Esophagus muscularis mucosa (tissue), 3 donors: ENCODE measurements at regions not wholly inside any gene's neighbourhood (a gene's known extent, or its start where the extent isn't known, plus 50 kb on each side); places are given as distances from the start of the nearest gene placed in this dataset.

Experiments
- POLR2A ChIP-seq: fragments of 450-650 bp; IDR thresholded peaks from one replicate; pipeline ENCODE4 v1.6.1; 2017; ENCODE audit warnings: antibody characterized with exemption, moderate library complexity, mild to moderate bottlenecking, low read depth
- POLR2AphosphoS5 ChIP-seq, 2 donors: sonication (generic); formaldehyde crosslinking; IDR thresholded peaks; one replicate each; pipeline ENCODE4 v1.6.1; 2017; ENCODE audit warnings: antibody characterized with exemption in 2 of 2
- TF ChIP-seq, protein P1 (sequence below), 3 experiments: fragments of 200-600 bp in 2 of 3; fragments of 450-650 bp in 1 of 3; sonication (generic) in 2 of 3; IDR thresholded peaks; one replicate each; pipeline ENCODE4 v1.5.1; 2017 to 2019; ENCODE audit warnings: antibody characterized with exemption in 3 of 3, mild to moderate bottlenecking in 2 of 3, moderate library complexity in 1 of 3

GRCh38 chr21:41634211-41634694, 126.3 kb upstream of the TMPRSS2 start:
- TF ChIP-seq, protein P1, sequence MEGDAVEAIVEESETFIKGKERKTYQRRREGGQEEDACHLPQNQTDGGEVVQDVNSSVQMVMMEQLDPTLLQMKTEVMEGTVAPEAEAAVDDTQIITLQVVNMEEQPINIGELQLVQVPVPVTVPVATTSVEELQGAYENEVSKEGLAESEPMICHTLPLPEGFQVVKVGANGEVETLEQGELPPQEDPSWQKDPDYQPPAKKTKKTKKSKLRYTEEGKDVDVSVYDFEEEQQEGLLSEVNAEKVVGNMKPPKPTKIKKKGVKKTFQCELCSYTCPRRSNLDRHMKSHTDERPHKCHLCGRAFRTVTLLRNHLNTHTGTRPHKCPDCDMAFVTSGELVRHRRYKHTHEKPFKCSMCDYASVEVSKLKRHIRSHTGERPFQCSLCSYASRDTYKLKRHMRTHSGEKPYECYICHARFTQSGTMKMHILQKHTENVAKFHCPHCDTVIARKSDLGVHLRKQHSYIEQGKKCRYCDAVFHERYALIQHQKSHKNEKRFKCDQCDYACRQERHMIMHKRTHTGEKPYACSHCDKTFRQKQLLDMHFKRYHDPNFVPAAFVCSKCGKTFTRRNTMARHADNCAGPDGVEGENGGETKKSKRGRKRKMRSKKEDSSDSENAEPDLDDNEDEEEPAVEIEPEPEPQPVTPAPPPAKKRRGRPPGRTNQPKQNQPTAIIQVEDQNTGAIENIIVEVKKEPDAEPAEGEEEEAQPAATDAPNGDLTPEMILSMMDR (IDR thresholded peaks at IDR 0.05): no peak
- TF ChIP-seq POLR2A (no peak), POLR2AphosphoS5 (IDR thresholded peaks at IDR 0.05) (no peak)
